Astrocyte (in vitro differentiated cells and primary cell): ENCODE measurements at regions not wholly inside any gene's neighbourhood (a gene's known extent, or its start where the extent isn't known, plus 50 kb on each side); places are given as distances from the start of the nearest gene placed in this dataset.

Source experiments
- EZH2 ChIP-seq: IDR thresholded peaks from 2 replicates; pipeline ENCODE4 v1.6.1; 2012; ENCODE audit warnings: mild to moderate bottlenecking, low read length, inconsistent platforms; ENCODE audit not compliant: insufficient read depth
- TF ChIP-seq, protein P1 (sequence below): IDR thresholded peaks from 2 replicates; pipeline ENCODE4 v1.5.1; 2011; ENCODE audit warnings: low read depth, mild to moderate bottlenecking, inconsistent platforms, low read length, moderate library complexity; ENCODE audit not compliant: insufficient read depth

GRCh38 chr5:93165559-93165958, 415.5 kb downstream of the NR2F1-AS1 start:
- TF ChIP-seq, protein P1, sequence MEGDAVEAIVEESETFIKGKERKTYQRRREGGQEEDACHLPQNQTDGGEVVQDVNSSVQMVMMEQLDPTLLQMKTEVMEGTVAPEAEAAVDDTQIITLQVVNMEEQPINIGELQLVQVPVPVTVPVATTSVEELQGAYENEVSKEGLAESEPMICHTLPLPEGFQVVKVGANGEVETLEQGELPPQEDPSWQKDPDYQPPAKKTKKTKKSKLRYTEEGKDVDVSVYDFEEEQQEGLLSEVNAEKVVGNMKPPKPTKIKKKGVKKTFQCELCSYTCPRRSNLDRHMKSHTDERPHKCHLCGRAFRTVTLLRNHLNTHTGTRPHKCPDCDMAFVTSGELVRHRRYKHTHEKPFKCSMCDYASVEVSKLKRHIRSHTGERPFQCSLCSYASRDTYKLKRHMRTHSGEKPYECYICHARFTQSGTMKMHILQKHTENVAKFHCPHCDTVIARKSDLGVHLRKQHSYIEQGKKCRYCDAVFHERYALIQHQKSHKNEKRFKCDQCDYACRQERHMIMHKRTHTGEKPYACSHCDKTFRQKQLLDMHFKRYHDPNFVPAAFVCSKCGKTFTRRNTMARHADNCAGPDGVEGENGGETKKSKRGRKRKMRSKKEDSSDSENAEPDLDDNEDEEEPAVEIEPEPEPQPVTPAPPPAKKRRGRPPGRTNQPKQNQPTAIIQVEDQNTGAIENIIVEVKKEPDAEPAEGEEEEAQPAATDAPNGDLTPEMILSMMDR, result no peak
- no peak for TF ChIP-seq EZH2
